ENCODE measurements at regions not wholly inside any gene's neighbourhood (a gene's known extent, or its start where the extent isn't known, plus 50 kb on each side); places are given as distances from the start of the nearest gene placed in this dataset.

DNA sequence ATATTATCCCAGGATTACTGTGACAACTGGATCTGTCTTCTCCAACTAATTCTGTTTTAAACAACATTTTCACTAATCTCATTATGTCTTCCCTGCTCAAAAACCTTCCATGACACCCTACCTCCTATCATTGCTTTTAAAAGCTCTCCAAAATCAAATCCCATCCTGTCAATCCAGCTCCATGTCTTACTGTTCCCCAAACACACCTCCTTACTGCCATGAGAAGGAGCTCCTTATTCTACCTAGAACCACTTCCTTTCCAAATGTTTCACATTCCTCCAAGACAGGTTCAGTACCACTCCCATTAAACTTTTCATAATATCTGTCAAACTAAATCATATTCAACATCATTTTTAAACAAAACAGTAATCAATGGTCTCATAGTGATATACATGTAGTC is 66.9 kb upstream of the WDR17 start:
- Histone ChIP-seq H3K4me1 (peaks cover 8% of the 10 kb centered on the region), H3K36me3 (no peaks in the 10 kb centered on the region), H3K9me3 (ENCODE audit: low read depth) (no peaks in the 10 kb centered on the region), H3F3A (ENCODE audit: low read depth) (no peaks in the 10 kb centered on the region), H3K27me3 (peaks cover 39% of the 10 kb centered on the region), H3K4me3 (no peak overlapping the region), H3K4me2 (no peak overlapping the region), H2AFZ (replicated peaks) (no peak overlapping the region), H4K20me1 (ENCODE audit: low read depth) (no peaks in the 10 kb centered on the region), H3K79me2 (ENCODE audit: low read depth) (no peaks in the 10 kb centered on the region), H3K27ac (no peak overlapping the region), H3K9ac (no peak overlapping the region)
- Mint-ChIP-seq H3K9me3 (peaks cover 3% of the 10 kb centered on the region), H3K4me1 (peaks cover 25% of the 10 kb centered on the region), H3K27ac (no peak overlapping the region), H3K27me3 (ENCODE audit: insufficient read depth, low read depth) (peaks cover 4% of the 10 kb centered on the region), H3K36me3 (peaks cover 8% of the 10 kb centered on the region), H3K4me3 (no peak overlapping the region)
- TF ChIP-seq EZH2phosphoT487 (IDR thresholded peaks at IDR 0.05): no peak
- no peak for TF ChIP-seq EZH2 (IDR thresholded peaks at IDR 0.05)
- TF ChIP-seq, protein P1, sequence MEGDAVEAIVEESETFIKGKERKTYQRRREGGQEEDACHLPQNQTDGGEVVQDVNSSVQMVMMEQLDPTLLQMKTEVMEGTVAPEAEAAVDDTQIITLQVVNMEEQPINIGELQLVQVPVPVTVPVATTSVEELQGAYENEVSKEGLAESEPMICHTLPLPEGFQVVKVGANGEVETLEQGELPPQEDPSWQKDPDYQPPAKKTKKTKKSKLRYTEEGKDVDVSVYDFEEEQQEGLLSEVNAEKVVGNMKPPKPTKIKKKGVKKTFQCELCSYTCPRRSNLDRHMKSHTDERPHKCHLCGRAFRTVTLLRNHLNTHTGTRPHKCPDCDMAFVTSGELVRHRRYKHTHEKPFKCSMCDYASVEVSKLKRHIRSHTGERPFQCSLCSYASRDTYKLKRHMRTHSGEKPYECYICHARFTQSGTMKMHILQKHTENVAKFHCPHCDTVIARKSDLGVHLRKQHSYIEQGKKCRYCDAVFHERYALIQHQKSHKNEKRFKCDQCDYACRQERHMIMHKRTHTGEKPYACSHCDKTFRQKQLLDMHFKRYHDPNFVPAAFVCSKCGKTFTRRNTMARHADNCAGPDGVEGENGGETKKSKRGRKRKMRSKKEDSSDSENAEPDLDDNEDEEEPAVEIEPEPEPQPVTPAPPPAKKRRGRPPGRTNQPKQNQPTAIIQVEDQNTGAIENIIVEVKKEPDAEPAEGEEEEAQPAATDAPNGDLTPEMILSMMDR (IDR thresholded peaks at IDR 0.05): no peak
- peak; percentile 28 for DNase-seq (ENCODE audit: low spot score)

DNA sequence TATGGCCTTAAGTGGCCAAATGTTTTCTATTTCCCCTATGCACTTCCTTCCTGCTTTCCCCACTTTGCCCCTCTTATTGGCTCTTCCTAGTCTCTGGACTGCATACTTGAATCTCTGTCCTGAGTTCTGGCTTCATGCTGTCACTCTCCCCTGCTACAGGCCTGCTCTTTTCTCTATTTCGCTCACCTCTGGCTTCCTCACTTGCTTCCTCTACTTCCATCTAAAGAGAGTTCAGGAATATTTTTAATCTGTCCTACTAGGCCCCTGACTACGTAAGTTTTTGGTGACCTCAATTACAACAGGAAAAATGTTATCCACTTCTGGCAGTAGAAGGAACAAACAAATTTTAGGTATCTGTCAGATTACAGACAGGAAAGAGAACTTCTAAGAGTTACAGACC is 65.7 kb upstream of the WDR17 start:
- H3K4me1 Mint-ChIP-seq: peaks cover 25% of the 10 kb centered on the region
- DNase-seq (ENCODE audit: low spot score): no peak
- H3K4me3 Mint-ChIP-seq: peak overlapping the region; percentile 11
- no peak overlapping the region for H3K4me3 ChIP-seq
- no peak overlapping the region for H3K27ac ChIP-seq
- H3K27ac Mint-ChIP-seq: peak overlapping the region; percentile 2
- no peak overlapping the region for H3K4me2 ChIP-seq
- H3K27me3 Mint-ChIP-seq (ENCODE audit: insufficient read depth, low read depth): peaks cover 4% of the 10 kb centered on the region
- H3K9me3 ChIP-seq (ENCODE audit: low read depth): no peaks in the 10 kb centered on the region
- H4K20me1 ChIP-seq (ENCODE audit: low read depth): no peaks in the 10 kb centered on the region
- TF ChIP-seq EZH2 (IDR thresholded peaks at IDR 0.05): no peak
- no peak for TF ChIP-seq EZH2phosphoT487 (IDR thresholded peaks at IDR 0.05)
- TF ChIP-seq, protein P1 (IDR thresholded peaks at IDR 0.05): no peak
- H3F3A ChIP-seq (ENCODE audit: low read depth): no peaks in the 10 kb centered on the region
- peaks cover 8% of the 10 kb centered on the region for H3K36me3 Mint-ChIP-seq
- H3K4me1 ChIP-seq: peaks cover 8% of the 10 kb centered on the region
- H3K27me3 ChIP-seq: peaks cover 39% of the 10 kb centered on the region
- peaks cover 3% of the 10 kb centered on the region for H3K9me3 Mint-ChIP-seq
- H3K9ac ChIP-seq: no peak overlapping the region
- H2AFZ ChIP-seq (replicated peaks): no peak overlapping the region
- no peaks in the 10 kb centered on the region for H3K36me3 ChIP-seq
- H3K79me2 ChIP-seq (ENCODE audit: low read depth): no peaks in the 10 kb centered on the region

GRCh38 chr4:176001151-176002006 is 64.3 kb upstream of the WDR17 start:
- Histone ChIP-seq H3K79me2 (ENCODE audit: low read depth) (no peaks in the 10 kb centered on the region), H3K27me3 (peaks cover 39% of the 10 kb centered on the region), H3K4me2 (peak overlapping the region; percentile 87), H3K9ac (no peak overlapping the region), H3K36me3 (no peaks in the 10 kb centered on the region), H3F3A (ENCODE audit: low read depth) (no peaks in the 10 kb centered on the region), H3K4me1 (peaks cover 8% of the 10 kb centered on the region), H3K27ac (no peak overlapping the region), H4K20me1 (ENCODE audit: low read depth) (no peaks in the 10 kb centered on the region), H3K9me3 (ENCODE audit: low read depth) (no peaks in the 10 kb centered on the region), H2AFZ (replicated peaks) (peak overlapping the region; percentile 92), H3K4me3 (peak overlapping the region; percentile 56)
- Mint-ChIP-seq H3K27me3 (ENCODE audit: insufficient read depth, low read depth) (peaks cover 4% of the 10 kb centered on the region), H3K36me3 (peaks cover 8% of the 10 kb centered on the region), H3K9me3 (peaks cover 3% of the 10 kb centered on the region), H3K4me3 (peak overlapping the region; percentile 95), H3K27ac (peak overlapping the region; percentile 99), H3K4me1 (peaks cover 27% of the 10 kb centered on the region)
- TF ChIP-seq EZH2 (IDR thresholded peaks at IDR 0.05) (peak; percentile 33), EZH2phosphoT487 (IDR thresholded peaks at IDR 0.05) (peak; percentile 25)
- TF ChIP-seq, protein P1 (IDR thresholded peaks at IDR 0.05): peak; percentile 7
- peak; percentile 81 for DNase-seq (ENCODE audit: low spot score)
